ENCODE measurements at regions not wholly inside any gene's neighbourhood (a gene's known extent, or its start where the extent isn't known, plus 50 kb on each side); places are given as distances from the start of the nearest gene placed in this dataset.

DNA sequence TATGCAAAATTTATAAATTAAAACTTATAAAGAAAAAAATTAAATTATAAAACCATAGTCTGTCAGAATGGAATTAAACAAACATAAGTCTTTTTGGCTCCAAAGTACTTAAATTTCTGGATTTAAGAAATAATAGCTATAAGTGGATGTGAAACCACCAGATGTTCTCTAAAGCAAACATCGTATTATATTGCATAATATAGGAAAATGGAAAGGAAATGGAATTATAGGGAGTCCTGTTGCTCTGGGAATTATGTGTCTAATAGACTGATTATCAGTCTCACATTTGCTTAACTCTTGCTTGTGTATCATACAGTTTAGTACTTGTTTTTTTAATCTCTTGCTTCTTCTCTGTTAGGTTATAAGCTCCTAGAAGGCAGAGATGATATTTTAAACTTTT lies 819.2 kb downstream of the RAPGEF2 start:
- Histone ChIP-seq H3K4me1 (ENCODE audit: control insufficient read depth, extremely low read depth, insufficient read depth, low read length) (no peaks in the 10 kb centered on the region), H3K9ac (ENCODE audit: insufficient read depth, low read length) (no peak overlapping the region), H2AFZ (ENCODE audit: low read length) (no peak overlapping the region), H3K27me3 (ENCODE audit: control insufficient read depth, insufficient read depth, low read length) (no peaks in the 10 kb centered on the region), H3K4me3 (replicated peaks in 1 of 4; ENCODE audit: control extremely low read depth in 1 of 4, insufficient read depth in 1 of 4, low read depth in 3 of 4, low read length in 4 of 4) (no peak overlapping the region), H4K20me1 (ENCODE audit: control insufficient read depth, extremely low read depth, insufficient read depth, low read length) (no peaks in the 10 kb centered on the region), H3K9me3 (ENCODE audit: control insufficient read depth, insufficient read depth, low read depth, low read length) (no peaks in the 10 kb centered on the region), H3K79me2 (ENCODE audit: control insufficient read depth, insufficient read depth, low read length) (no peaks in the 10 kb centered on the region), H3K4me2 (ENCODE audit: extremely low read depth, insufficient read depth, low read length) (no peak overlapping the region), H3K36me3 (ENCODE audit: control insufficient read depth, insufficient read depth, low read length) (no peaks in the 10 kb centered on the region), H3K27ac (ENCODE audit: insufficient read depth, low read length) (no peak overlapping the region)
- TF ChIP-seq EZH2 (IDR thresholded peaks at IDR 0.05; ENCODE audit: low read length, missing control alignments) (no peak), CTCF (conservative IDR thresholded peaks at IDR 0.05 in 1 of 2, IDR thresholded peaks at IDR 0.05 in 1 of 2; ENCODE audit: low read depth in 1 of 2, low read length in 2 of 2) (no peak)
- DNase-seq (ENCODE audit: low read depth in 2 of 2), result no peak

DNA sequence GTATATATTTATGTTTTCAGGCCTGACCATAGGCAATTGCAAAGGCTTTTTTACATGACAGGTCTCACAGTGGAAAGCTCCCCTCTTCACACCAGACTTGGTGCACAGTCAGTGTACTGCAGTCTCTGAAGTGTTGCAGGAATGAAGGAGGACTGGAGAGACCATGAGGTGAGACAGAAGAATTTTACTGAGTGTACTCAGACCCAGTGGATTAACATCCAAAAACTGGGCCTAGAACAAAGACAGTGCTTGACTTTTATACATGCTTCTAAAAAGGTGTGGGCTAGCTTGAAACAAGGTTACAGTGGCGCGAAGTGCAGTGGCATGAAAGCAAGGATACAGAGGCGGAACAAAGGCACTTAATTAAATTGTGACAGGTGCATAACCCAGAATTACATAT lies 822.9 kb downstream of the RAPGEF2 start:
- no peak overlapping the region for H3K9ac ChIP-seq (ENCODE audit: insufficient read depth, low read length)
- no peaks in the 10 kb centered on the region for H4K20me1 ChIP-seq (ENCODE audit: control insufficient read depth, extremely low read depth, insufficient read depth, low read length)
- H3K36me3 ChIP-seq (ENCODE audit: control insufficient read depth, insufficient read depth, low read length), result no peaks in the 10 kb centered on the region
- no peak overlapping the region for H3K27ac ChIP-seq (ENCODE audit: insufficient read depth, low read length)
- no peaks in the 10 kb centered on the region for H3K27me3 ChIP-seq (ENCODE audit: control insufficient read depth, insufficient read depth, low read length)
- no peaks in the 10 kb centered on the region for H3K9me3 ChIP-seq (ENCODE audit: control insufficient read depth, insufficient read depth, low read depth, low read length)
- no peak for DNase-seq (ENCODE audit: low read depth in 2 of 2)
- no peak overlapping the region for H2AFZ ChIP-seq (ENCODE audit: low read length)
- TF ChIP-seq EZH2 (IDR thresholded peaks at IDR 0.05; ENCODE audit: low read length, missing control alignments) (no peak), CTCF (conservative IDR thresholded peaks at IDR 0.05 in 1 of 2, IDR thresholded peaks at IDR 0.05 in 1 of 2; ENCODE audit: low read depth in 1 of 2, low read length in 2 of 2) (no peak)
- H3K4me2 ChIP-seq (ENCODE audit: extremely low read depth, insufficient read depth, low read length), result no peak overlapping the region
- no peak overlapping the region for H3K4me3 ChIP-seq (replicated peaks in 1 of 4; ENCODE audit: control extremely low read depth in 1 of 4, insufficient read depth in 1 of 4, low read depth in 3 of 4, low read length in 4 of 4)
- no peaks in the 10 kb centered on the region for H3K79me2 ChIP-seq (ENCODE audit: control insufficient read depth, insufficient read depth, low read length)
- no peaks in the 10 kb centered on the region for H3K4me1 ChIP-seq (ENCODE audit: control insufficient read depth, extremely low read depth, insufficient read depth, low read length)

- DNase-seq (ENCODE audit: low read depth in 2 of 2), result peak in 1 of 2 donors; percentile 27
- Histone ChIP-seq H3K4me3 (replicated peaks in 1 of 4; ENCODE audit: control extremely low read depth in 1 of 4, insufficient read depth in 1 of 4, low read depth in 3 of 4, low read length in 4 of 4) (no peak overlapping the region), H3K9ac (ENCODE audit: insufficient read depth, low read length) (no peak overlapping the region), H3K79me2 (ENCODE audit: control insufficient read depth, insufficient read depth, low read length) (no peaks in the 10 kb centered on the region), H4K20me1 (ENCODE audit: control insufficient read depth, extremely low read depth, insufficient read depth, low read length) (no peaks in the 10 kb centered on the region), H3K27ac (ENCODE audit: insufficient read depth, low read length) (no peak overlapping the region), H3K4me1 (ENCODE audit: control insufficient read depth, extremely low read depth, insufficient read depth, low read length) (no peaks in the 10 kb centered on the region), H3K9me3 (ENCODE audit: control insufficient read depth, insufficient read depth, low read depth, low read length) (no peaks in the 10 kb centered on the region), H2AFZ (ENCODE audit: low read length) (no peak overlapping the region), H3K36me3 (ENCODE audit: control insufficient read depth, insufficient read depth, low read length) (no peaks in the 10 kb centered on the region), H3K4me2 (ENCODE audit: extremely low read depth, insufficient read depth, low read length) (no peak overlapping the region), H3K27me3 (ENCODE audit: control insufficient read depth, insufficient read depth, low read length) (no peaks in the 10 kb centered on the region)
- no peak for TF ChIP-seq EZH2 (IDR thresholded peaks at IDR 0.05; ENCODE audit: low read length, missing control alignments)
Observed at GRCh38 chr4:159926871-159927270, 824.0 kb downstream of the RAPGEF2 start.

Data from fibroblast of lung (primary cell).